ENCODE measurements at regions not wholly inside any gene's neighbourhood (a gene's known extent, or its start where the extent isn't known, plus 50 kb on each side); places are given as distances from the start of the nearest gene placed in this dataset.

GRCh38 chr14:22140633-22141032 lies 448.4 kb downstream of the DAD1 start:
- H3K27ac ChIP-seq, result no peak overlapping the region
- no peak for TF ChIP-seq CTCF (conservative IDR thresholded peaks at IDR 0.05)
- no peak for TF ChIP-seq ZFX (IDR thresholded peaks at IDR 0.05)

- TF ChIP-seq ZFX (IDR thresholded peaks at IDR 0.05) (no peak), CTCF (conservative IDR thresholded peaks at IDR 0.05) (peak; percentile 75)
- H3K27ac ChIP-seq, result no peak overlapping the region
Measured at GRCh38 chr14:22131749-22132476, 457.1 kb downstream of the DAD1 start.

GRCh38 chr14:22124073-22124613 lies 450.5 kb upstream of the OR4E1 start:
- TF ChIP-seq CTCF (conservative IDR thresholded peaks at IDR 0.05) (no peak), ZFX (IDR thresholded peaks at IDR 0.05) (no peak)
- no peak overlapping the region for H3K27ac ChIP-seq

- TF ChIP-seq CTCF (conservative IDR thresholded peaks at IDR 0.05), result no peak
- TF ChIP-seq ZFX (IDR thresholded peaks at IDR 0.05), result no peak
- no peak overlapping the region for H3K27ac ChIP-seq
Measured at GRCh38 chr14:22122829-22123560, 449.4 kb upstream of the OR4E1 start.

GRCh38 chr14:22122227-22122818 lies 448.7 kb upstream of the OR4E1 start:
- H3K27ac ChIP-seq, result no peak overlapping the region
- peak; percentile 17 for TF ChIP-seq CTCF (conservative IDR thresholded peaks at IDR 0.05)
- TF ChIP-seq ZFX (IDR thresholded peaks at IDR 0.05), result no peak

GRCh38 chr14:22118899-22119477 lies 445.4 kb upstream of the OR4E1 start:
- TF ChIP-seq CTCF (conservative IDR thresholded peaks at IDR 0.05) (no peak), ZFX (IDR thresholded peaks at IDR 0.05) (no peak)
- H3K27ac ChIP-seq, result no peak overlapping the region

All from C4-2B (cell line).